Upper lobe of right lung (tissue), 1 donor: ENCODE measurements at regions not wholly inside any gene's neighbourhood (a gene's known extent, or its start where the extent isn't known, plus 50 kb on each side); places are given as distances from the start of the nearest gene placed in this dataset.
"Not testable (repeated sequence)": the region's sequence is repeated elsewhere in the genome, so short reads cannot be mapped to it uniquely, and the experiment has no call there.

Source experiments
- ATAC-seq: fragments of 200-7000 bp; cut with Tn5 transposase; one replicate; pipeline ENCODE4 v1.9.1; 2020; ENCODE audit warnings: mild to moderate bottlenecking, moderate library complexity
- DNase-seq: peaks from one replicate; pipeline ENCODE4 v3.0.0-alpha.2; 2020
- H3K27ac ChIP-seq: fragments of 200-600 bp; one replicate; pipeline ENCODE4 v1.8.0; 2022
- H3K27me3 ChIP-seq: fragments of 200-600 bp; one replicate; pipeline ENCODE4 v1.8.0; 2022; ENCODE audit warnings: mild to moderate bottlenecking
- H3K36me3 ChIP-seq: fragments of 200-600 bp; one replicate; pipeline ENCODE4 v1.8.0; 2022
- H3K4me1 ChIP-seq: fragments of 200-600 bp; one replicate; pipeline ENCODE4 v1.8.0; 2022
- H3K4me3 ChIP-seq: fragments of 200-600 bp; one replicate; pipeline ENCODE4 v1.8.0; 2022; ENCODE audit warnings: mild to moderate bottlenecking
- H3K9me3 ChIP-seq: fragments of 200-600 bp; one replicate; pipeline ENCODE4 v1.8.0; 2022
- CTCF ChIP-seq: fragments of 200-600 bp; IDR thresholded peaks from one replicate; pipeline ENCODE4 v1.8.0; 2022; ENCODE audit warnings: antibody characterized with exemption
- intact Hi-C: fragments of 100-400 bp; cut with DNase I; formaldehyde crosslinking; loops from one replicate; pipeline ENCODE4 v1.11.0; 2022
- donor health status: DM: no; HTN: yes; CAD: no; lungs with severe emphysema.

- Histone ChIP-seq H3K27me3 (no peaks in the 10 kb centered on the region), H3K27ac (no peak overlapping the region), H3K4me3 (no peak overlapping the region), H3K36me3 (no peaks in the 10 kb centered on the region), H3K9me3 (no peaks in the 10 kb centered on the region), H3K4me1 (no peaks in the 10 kb centered on the region)
- intact Hi-C loops, result no loop called here
- TF ChIP-seq CTCF, result no peak
- DNase-seq (no peak), ATAC-seq (no peak)
Observed at GRCh38 chr2:207438414-207439126, 91.2 kb upstream of the CREB1 start.

GRCh38 chr2:207439881-207440280 lies 89.9 kb upstream of the CREB1 start:
- H3K36me3 ChIP-seq, intact Hi-C loops, H3K9me3 ChIP-seq, H3K4me1 ChIP-seq, H3K4me3 ChIP-seq, H3K27me3 ChIP-seq, DNase-seq, H3K27ac ChIP-seq, ATAC-seq: not testable (repeated sequence)

GRCh38 chr2:207444756-207445155 lies 85.0 kb upstream of the CREB1 start:
- ATAC-seq (no peak), DNase-seq (no peak)
- intact Hi-C loops, result no loop called here
- Histone ChIP-seq H3K27me3 (no peaks in the 10 kb centered on the region), H3K27ac (no peak overlapping the region), H3K4me3 (no peak overlapping the region), H3K9me3 (no peaks in the 10 kb centered on the region), H3K4me1 (no peaks in the 10 kb centered on the region), H3K36me3 (no peaks in the 10 kb centered on the region)
- no peak for TF ChIP-seq CTCF

GRCh38 chr2:207446653-207447052 lies 83.1 kb upstream of the CREB1 start:
- no peak overlapping the region for H3K4me3 ChIP-seq
- no peaks in the 10 kb centered on the region for H3K27me3 ChIP-seq
- intact Hi-C loops, result no loop called here
- no peaks in the 10 kb centered on the region for H3K36me3 ChIP-seq
- no peaks in the 10 kb centered on the region for H3K4me1 ChIP-seq
- DNase-seq (no peak), ATAC-seq (no peak)
- H3K27ac ChIP-seq, result no peak overlapping the region
- TF ChIP-seq CTCF, result no peak
- H3K9me3 ChIP-seq, result no peaks in the 10 kb centered on the region

GRCh38 chr2:207448006-207448405 lies 81.8 kb upstream of the CREB1 start:
- Histone ChIP-seq H3K9me3 (no peaks in the 10 kb centered on the region), H3K4me3 (no peak overlapping the region), H3K36me3 (no peaks in the 10 kb centered on the region), H3K27me3 (no peaks in the 10 kb centered on the region), H3K27ac (no peak overlapping the region), H3K4me1 (no peaks in the 10 kb centered on the region)
- intact Hi-C loops, result no loop called here
- no peak for TF ChIP-seq CTCF
- no peak for DNase-seq
- no peak for ATAC-seq

- no peak for ATAC-seq
Observed at GRCh38 chr2:207449642-207450165, 80.1 kb upstream of the CREB1 start.

More at GRCh38 chr2:207449642-207450165, 80.1 kb upstream of the CREB1 start:
- Histone ChIP-seq H3K27ac (no peak overlapping the region), H3K4me3 (no peak overlapping the region), H3K4me1 (no peaks in the 10 kb centered on the region), H3K36me3 (no peaks in the 10 kb centered on the region), H3K9me3 (no peaks in the 10 kb centered on the region), H3K27me3 (no peaks in the 10 kb centered on the region)
- TF ChIP-seq CTCF, result no peak
- DNase-seq, result no peak
- intact Hi-C loops, result no loop called here
